HG03565 (cell line): ENCODE measurements at regions not wholly inside any gene's neighbourhood (a gene's known extent, or its start where the extent isn't known, plus 50 kb on each side); places are given as distances from the start of the nearest gene placed in this dataset.

Source experiments
- ATAC-seq: cut with Tn5 transposase; IDR thresholded peaks from one replicate; pipeline ENCODE4 v1.9.1; 2021; ENCODE audit warnings: mild to moderate bottlenecking, moderate library complexity; ENCODE audit not compliant: unreplicated experiment

GRCh38 chr13:64959276-64959675, 2270.9 kb downstream of the PCDH9 start:
- no peak for ATAC-seq

DNA sequence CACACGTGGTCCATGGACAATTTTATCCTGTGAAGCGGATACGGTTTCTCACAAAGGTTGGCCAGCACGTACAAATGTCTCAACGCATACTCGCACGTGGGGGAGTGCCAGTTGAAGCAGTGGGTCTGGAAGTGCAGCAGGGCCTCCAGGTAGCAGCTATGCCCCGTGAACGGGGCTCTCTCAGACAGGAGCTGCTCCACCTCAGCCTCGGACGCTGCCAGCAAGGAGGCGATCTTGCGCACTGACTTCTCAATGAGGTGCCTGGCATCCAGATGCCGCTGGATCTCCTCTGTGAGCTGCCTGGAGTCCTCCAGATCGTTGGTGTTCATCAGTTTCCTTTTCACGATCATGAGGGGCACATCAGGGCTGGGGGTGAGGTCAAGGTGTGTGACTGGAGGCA, 2272.0 kb downstream of the PCDH9 start:
- no peak for ATAC-seq

DNA sequence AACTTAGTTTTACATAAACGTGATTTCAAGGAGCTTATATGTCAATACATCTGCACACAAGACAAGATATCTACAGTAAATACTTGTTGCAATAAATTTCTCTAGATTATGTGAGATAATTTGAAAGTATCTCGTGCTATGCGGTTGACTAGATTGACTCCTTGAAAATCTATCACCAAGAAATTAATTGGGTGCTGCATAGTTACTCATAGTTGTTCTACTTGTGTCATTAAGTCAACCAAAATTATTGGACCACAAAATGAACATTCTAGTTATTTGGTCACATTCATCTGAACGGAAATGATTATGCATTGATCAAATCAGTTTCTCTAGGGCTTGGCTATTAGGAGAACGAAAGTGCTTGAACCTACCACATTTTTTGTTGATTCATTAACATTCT, 2291.5 kb downstream of the PCDH9 start:
- no peak for ATAC-seq

DNA sequence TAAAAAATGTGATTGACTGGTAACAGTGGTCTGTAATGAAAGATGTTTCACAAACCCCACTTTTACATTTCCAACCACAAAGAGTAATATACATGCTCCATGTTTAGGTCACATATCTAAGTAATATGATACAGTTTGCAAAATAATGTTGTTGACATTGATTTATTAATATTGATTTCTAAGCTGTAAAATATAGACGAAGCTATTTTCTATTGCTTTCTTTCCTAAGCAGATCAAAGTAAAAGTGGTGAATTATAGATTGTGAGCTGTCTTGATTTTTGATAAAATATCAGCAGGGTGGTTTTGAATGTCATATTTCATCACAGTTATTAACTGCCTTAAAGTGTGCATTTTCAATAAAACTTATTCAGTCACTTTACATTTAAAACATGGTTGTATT, 2292.8 kb downstream of the PCDH9 start:
- no peak for ATAC-seq

GRCh38 chr13:64936879-64937278, 2293.3 kb downstream of the PCDH9 start:
- no peak for ATAC-seq

DNA sequence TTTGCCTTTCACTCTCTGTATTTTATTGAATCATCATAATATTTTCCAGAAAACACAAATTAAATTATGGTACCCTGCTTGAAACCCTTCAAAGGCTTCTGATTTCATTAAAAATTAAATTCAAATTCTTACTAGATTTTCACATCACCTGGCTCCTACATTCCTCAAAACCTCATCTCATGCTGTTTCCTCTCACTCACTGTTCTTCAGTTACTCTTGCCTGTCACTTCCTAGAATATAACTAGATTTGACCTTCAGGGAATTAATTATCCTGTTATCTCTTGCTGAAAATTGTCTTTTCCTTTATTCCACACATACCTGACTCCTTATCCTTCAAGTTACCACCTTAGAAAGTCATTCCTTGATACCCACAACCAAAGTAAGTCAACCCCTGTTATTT, 2294.7 kb downstream of the PCDH9 start:
- no peak for ATAC-seq

DNA sequence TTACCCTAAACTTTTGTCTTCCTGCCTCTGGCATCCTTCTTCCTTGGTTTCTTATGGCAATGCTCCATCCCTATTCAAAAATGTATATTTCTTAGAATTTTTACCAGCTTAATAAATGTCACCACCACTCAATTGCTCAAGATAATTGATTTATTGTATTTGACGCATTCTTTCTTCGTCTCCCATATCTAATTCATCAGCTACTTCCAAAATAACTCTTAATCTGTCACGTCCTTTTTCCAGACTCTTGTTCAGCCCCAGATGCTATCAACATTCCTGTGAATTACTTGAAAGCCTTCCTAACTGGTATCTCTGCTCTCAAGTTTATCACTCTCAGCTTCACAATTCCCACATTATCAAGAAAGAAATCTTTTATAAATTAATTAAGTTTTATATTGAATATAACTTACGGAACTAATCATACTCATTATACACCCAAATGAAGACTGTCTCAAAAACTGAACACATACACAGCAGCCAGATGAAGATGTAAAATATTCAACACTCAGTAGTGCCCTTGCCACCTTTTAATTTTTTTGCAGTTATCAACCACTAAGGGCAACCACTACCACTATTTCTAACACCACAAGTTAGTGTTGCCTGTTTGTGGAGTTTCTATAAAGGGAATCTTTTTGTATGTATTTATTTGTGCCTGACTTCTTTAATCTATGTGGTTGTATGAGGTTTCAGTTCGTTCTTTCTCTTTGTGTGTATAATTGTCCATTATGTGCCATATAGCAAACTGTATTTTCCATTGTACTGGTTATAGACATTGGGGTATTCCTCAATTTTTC, 2295.4 kb downstream of the PCDH9 start:
- ATAC-seq, result no peak

GRCh38 chr13:64930636-64931035, 2299.5 kb downstream of the PCDH9 start:
- ATAC-seq, result peak; percentile 35

GRCh38 chr13:64928696-64929499, 2301.2 kb downstream of the PCDH9 start:
- peak; percentile 87 for ATAC-seq

GRCh38 chr13:64925727-64926126, 2304.4 kb downstream of the PCDH9 start:
- ATAC-seq, result no peak

DNA sequence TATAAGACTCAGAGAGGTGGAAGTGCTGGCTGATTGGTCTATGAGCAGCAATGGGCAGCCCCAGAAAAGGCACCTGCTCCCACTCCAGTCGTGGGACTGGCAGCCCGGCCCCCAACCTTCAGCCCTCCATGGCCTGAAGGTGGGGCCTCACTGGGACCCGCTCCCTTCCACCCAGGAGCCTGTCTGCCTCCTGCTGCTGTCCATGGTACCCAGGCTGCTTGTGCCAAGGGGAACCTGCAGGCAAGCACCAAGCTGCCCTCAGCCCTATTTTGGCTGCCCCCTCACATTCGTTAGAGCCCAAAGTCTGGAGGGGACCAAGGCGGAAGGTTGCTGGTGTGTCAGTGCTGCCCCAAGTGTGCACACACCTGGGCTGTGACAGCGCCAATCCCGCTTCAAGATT, 2304.9 kb downstream of the PCDH9 start:
- no peak for ATAC-seq

- ATAC-seq, result no peak
Observed at GRCh38 chr13:64924401-64924800, 2305.7 kb downstream of the PCDH9 start.

GRCh38 chr13:64917566-64917965, 2312.6 kb downstream of the PCDH9 start:
- ATAC-seq, result no peak

GRCh38 chr13:64912141-64912540, 2318.0 kb downstream of the PCDH9 start:
- ATAC-seq, result no peak

GRCh38 chr13:64910096-64910495, 2320.0 kb downstream of the PCDH9 start:
- ATAC-seq, result no peak

DNA sequence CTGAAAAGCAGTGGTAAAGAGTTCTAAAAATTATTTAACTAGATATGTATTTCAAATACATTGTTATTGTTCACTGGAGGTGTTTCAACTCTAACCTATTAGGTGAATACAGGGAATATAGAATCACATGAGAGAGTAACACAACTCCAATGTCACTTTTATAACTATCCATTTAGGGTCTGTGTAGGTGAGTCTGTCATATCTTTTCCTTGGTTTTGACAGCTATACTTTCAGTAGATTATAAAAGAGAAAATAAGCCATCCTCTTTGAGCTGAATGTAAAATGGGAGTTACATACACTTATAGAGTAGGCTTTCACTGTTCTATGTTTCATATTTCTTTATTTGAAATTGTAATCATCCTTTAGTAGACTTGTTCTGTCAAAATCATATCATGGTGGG, 2321.0 kb downstream of the PCDH9 start:
- no peak for ATAC-seq

DNA sequence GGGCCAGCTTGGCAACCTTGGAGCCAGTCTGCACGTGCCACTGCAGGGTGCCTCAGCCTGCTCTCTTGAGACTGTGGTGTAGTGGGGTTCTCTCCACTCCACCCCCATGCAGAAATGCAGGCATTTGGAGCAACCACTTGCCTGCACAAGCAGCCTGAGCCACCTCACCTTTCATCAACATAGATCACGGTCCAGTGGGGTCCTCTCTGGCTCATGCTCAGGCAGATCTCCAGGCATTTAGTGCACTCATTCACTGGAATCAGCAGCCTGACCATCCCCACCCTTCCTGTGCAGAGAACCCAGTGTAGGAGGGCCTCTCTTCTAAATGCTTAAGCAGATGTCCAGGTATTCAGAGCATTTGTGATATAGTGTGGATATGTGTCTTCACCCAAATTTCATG, 2330.1 kb downstream of the PCDH9 start:
- no peak for ATAC-seq

GRCh38 chr13:64884976-64885375, 2345.2 kb downstream of the PCDH9 start:
- no peak for ATAC-seq

- ATAC-seq, result no peak
Observed at GRCh38 chr13:64877176-64877575, 2353.0 kb downstream of the PCDH9 start.

DNA sequence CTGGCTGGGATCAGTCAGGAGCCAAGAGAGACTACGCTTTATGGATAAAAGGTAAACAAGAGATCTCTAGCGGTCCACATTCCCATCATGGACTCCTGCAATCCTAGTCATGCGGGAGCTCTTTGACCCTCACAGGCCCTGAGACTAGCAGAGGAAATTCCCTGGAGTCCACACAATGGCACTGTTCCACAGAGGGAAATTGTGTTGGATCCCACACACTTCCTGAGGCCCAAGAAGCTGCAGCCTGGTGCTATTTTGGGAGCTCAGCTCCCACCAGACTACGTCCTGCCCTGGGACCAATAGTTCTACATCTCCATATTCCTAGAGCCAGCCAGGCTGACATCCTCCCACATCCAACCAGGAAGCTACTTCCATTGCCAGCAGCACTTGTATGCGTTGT, 2358.4 kb downstream of the PCDH9 start:
- ATAC-seq, result no peak

- ATAC-seq, result no peak
Observed at GRCh38 chr13:64869539-64869938, 2360.6 kb downstream of the PCDH9 start.

DNA sequence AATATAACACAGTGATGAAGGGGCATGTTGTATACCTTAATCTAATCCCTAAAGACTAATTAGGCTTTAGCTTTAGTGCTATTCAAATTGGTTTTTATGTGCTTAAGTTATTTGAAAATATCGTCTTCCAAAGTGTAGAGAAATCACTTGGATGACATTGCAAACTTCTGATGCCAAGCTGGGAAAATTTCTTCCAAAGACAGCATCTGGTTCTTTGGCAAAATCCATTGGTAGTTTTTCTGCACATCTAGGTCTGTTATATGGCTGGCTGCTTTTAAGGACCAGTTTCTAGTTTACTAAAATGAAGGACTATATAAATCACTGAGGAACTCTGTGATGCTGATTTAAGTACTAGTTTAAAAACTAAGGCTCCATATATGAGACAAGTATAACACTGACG, 2362.3 kb downstream of the PCDH9 start:
- no peak for ATAC-seq
